PC-3 (cell line): ENCODE measurements at regions not wholly inside any gene's neighbourhood (a gene's known extent, or its start where the extent isn't known, plus 50 kb on each side); places are given as distances from the start of the nearest gene placed in this dataset.

Experiments
- CTCF ChIP-seq: fragments of 300-600 bp; sonication (generic); conservative IDR thresholded peaks from 2 replicates; pipeline ENCODE4 v1.5.1; 2017; ENCODE audit warnings: antibody characterized with exemption, low read depth, mild to moderate bottlenecking, low read length
- EZH2 ChIP-seq: fragments of 300-600 bp; sonication (generic); IDR thresholded peaks from one replicate; pipeline ENCODE4 v1.6.1; 2017; ENCODE audit warnings: antibody characterized with exemption, mild to moderate bottlenecking, low read length; ENCODE audit not compliant: unreplicated experiment

GRCh38 chr3:63753995-63754394 is 65.1 kb upstream of the C3orf49 start:
- TF ChIP-seq EZH2 (no peak), CTCF (no peak)
